HG03103 (cell line): ENCODE measurements at regions not wholly inside any gene's neighbourhood (a gene's known extent, or its start where the extent isn't known, plus 50 kb on each side); places are given as distances from the start of the nearest gene placed in this dataset.

ENCODE experiments used
- ATAC-seq: cut with Tn5 transposase; IDR thresholded peaks from one replicate; pipeline ENCODE4 v1.9.1; 2021; ENCODE audit warnings: low read depth; ENCODE audit not compliant: unreplicated experiment

- ATAC-seq, result no peak
These were observed 137.2 kb upstream of the PRLR start for GRCh38 chr5:35367526-35367925.

GRCh38 chr5:35365758-35366157 lies 135.5 kb upstream of the PRLR start:
- ATAC-seq, result no peak

- no peak for ATAC-seq
These were observed 134.1 kb upstream of the PRLR start for GRCh38 chr5:35364350-35364749.

- no peak for ATAC-seq
These were observed 133.2 kb upstream of the PRLR start for GRCh38 chr5:35363387-35363965.

- no peak for ATAC-seq
These were observed 132.5 kb upstream of the PRLR start for GRCh38 chr5:35362772-35363171.

- ATAC-seq, result no peak
These were observed 130.4 kb upstream of the PRLR start for GRCh38 chr5:35360671-35361070.

GRCh38 chr5:35359859-35360258 lies 129.6 kb upstream of the PRLR start:
- ATAC-seq, result no peak

- no peak for ATAC-seq
These were observed 127.7 kb upstream of the PRLR start for GRCh38 chr5:35357973-35358372.

- no peak for ATAC-seq
These were observed 126.4 kb upstream of the PRLR start for GRCh38 chr5:35356725-35357124.

- ATAC-seq, result no peak
These were observed 124.5 kb upstream of the PRLR start for GRCh38 chr5:35354751-35355150.

- ATAC-seq, result no peak
These were observed 114.9 kb upstream of the PRLR start for GRCh38 chr5:35345222-35345621.

GRCh38 chr5:35342664-35343063 lies 112.4 kb upstream of the PRLR start:
- ATAC-seq, result no peak

GRCh38 chr5:35341189-35341588 lies 110.9 kb upstream of the PRLR start:
- ATAC-seq, result no peak

GRCh38 chr5:35339616-35340100 lies 109.4 kb upstream of the PRLR start:
- ATAC-seq, result no peak

- ATAC-seq, result no peak
These were observed 108.7 kb upstream of the PRLR start for GRCh38 chr5:35339006-35339405.

- ATAC-seq, result no peak
These were observed 107.8 kb upstream of the PRLR start for GRCh38 chr5:35338157-35338453.

GRCh38 chr5:35337340-35338156 lies 107.3 kb upstream of the PRLR start:
- no peak for ATAC-seq

GRCh38 chr5:35336230-35336629 lies 105.9 kb upstream of the PRLR start:
- ATAC-seq, result no peak

- ATAC-seq, result no peak
These were observed 105.5 kb upstream of the PRLR start for GRCh38 chr5:35335752-35336151.

GRCh38 chr5:35333366-35333765 lies 103.1 kb upstream of the PRLR start:
- ATAC-seq, result no peak

GRCh38 chr5:35331956-35332950 lies 102.0 kb upstream of the PRLR start:
- ATAC-seq, result no peak
